GM23338 (cell line): ENCODE measurements at regions not wholly inside any gene's neighbourhood (a gene's known extent, or its start where the extent isn't known, plus 50 kb on each side); places are given as distances from the start of the nearest gene placed in this dataset.

Source experiments
- ATAC-seq: fragments of 200-7000 bp; cut with Tn5 transposase; 3 replicates; pipeline ENCODE4 v1.9.1; 2020
- DNase-seq: peaks from one replicate; pipeline ENCODE4 v3.0.0-alpha.2; 2015; ENCODE audit warnings: low spot score
- H2AFZ ChIP-seq: fragments of 200-600 bp; sonication (generic); 2 replicates; pipeline ENCODE4 v1.8.0; 2016; ENCODE audit warnings: antibody characterized with exemption, mild to moderate bottlenecking, moderate library complexity
- H3F3A ChIP-seq: fragments of 200-600 bp; sonication (generic); replicated peaks from 2 replicates; pipeline ENCODE4 v1.8.0; 2017; ENCODE audit warnings: antibody characterized with exemption, mixed run types, low read depth
- H3K27ac ChIP-seq: fragments of 200-600 bp; sonication (generic); 2 replicates; pipeline ENCODE4 v1.6.1; 2016; ENCODE audit warnings: low read depth
- H3K27me3 ChIP-seq: fragments of 200-600 bp; sonication (generic); 2 replicates; pipeline ENCODE4 v1.8.0; 2016; ENCODE audit warnings: mild to moderate bottlenecking, mixed run types, moderate library complexity; ENCODE audit not compliant: insufficient read depth
- H3K36me3 ChIP-seq: fragments of 200-600 bp; sonication (generic); 2 replicates; pipeline ENCODE4 v1.8.0; 2016; ENCODE audit warnings: mild to moderate bottlenecking; ENCODE audit not compliant: insufficient read depth
- H3K4me1 ChIP-seq: fragments of 200-600 bp; sonication (generic); 2 replicates; pipeline ENCODE4 v1.8.0; 2016; ENCODE audit warnings: mild to moderate bottlenecking, moderate library complexity; ENCODE audit not compliant: insufficient read depth
- H3K4me2 ChIP-seq: fragments of 200-600 bp; sonication (generic); 2 replicates; pipeline ENCODE4 v1.7.1; 2017; ENCODE audit warnings: mixed run types
- H3K4me3 ChIP-seq: fragments of 200-600 bp; sonication (generic); 2 replicates; pipeline ENCODE4 v1.6.1; 2016; ENCODE audit warnings: mixed run types
- H3K79me2 ChIP-seq: fragments of 200-600 bp; sonication (generic); replicated peaks from 2 replicates; pipeline ENCODE4 v1.8.0; 2017; ENCODE audit warnings: mild to moderate bottlenecking; ENCODE audit not compliant: insufficient read depth
- H3K9me2 ChIP-seq: fragments of 200-600 bp; sonication (generic); 2 replicates; pipeline ENCODE4 v1.8.0; 2017; ENCODE audit not compliant: insufficient read depth
- H4K20me1 ChIP-seq: fragments of 200-600 bp; sonication (generic); replicated peaks from 2 replicates; pipeline ENCODE4 v1.8.0; 2017; ENCODE audit warnings: mild to moderate bottlenecking; ENCODE audit not compliant: insufficient read depth
- H3K27ac Mint-ChIP-seq: 2 replicates; pipeline ENCODE4 v1.8.0; 2020; ENCODE audit warnings: inconsistent platforms, mild to moderate bottlenecking, moderate library complexity, mixed read lengths
- H3K27me3 Mint-ChIP-seq: 3 replicates; pipeline ENCODE4 v1.8.0; 2022; ENCODE audit warnings: low read depth, mild to moderate bottlenecking, moderate library complexity, mixed read lengths, inconsistent platforms; ENCODE audit not compliant: insufficient read depth, poor library complexity
- H3K36me3 Mint-ChIP-seq: 3 replicates; pipeline ENCODE4 v1.8.0; 2021; ENCODE audit warnings: low read depth, mild to moderate bottlenecking, inconsistent platforms, moderate library complexity, mixed read lengths
- H3K4me1 Mint-ChIP-seq: 3 replicates; pipeline ENCODE4 v1.8.0; 2020; ENCODE audit warnings: mild to moderate bottlenecking, inconsistent platforms, mixed read lengths
- H3K4me3 Mint-ChIP-seq: 3 replicates; pipeline ENCODE4 v1.8.0; 2021; ENCODE audit warnings: moderate library complexity, mild to moderate bottlenecking, inconsistent platforms, mixed read lengths
- H3K9me3 Mint-ChIP-seq: 3 replicates; pipeline ENCODE4 v1.8.0; 2020; ENCODE audit warnings: moderate library complexity, mild to moderate bottlenecking, inconsistent platforms, mixed read lengths
- CREB1 ChIP-seq: fragments of 250-450 bp; sonication (Bioruptor Pico); IDR thresholded peaks from 2 replicates; pipeline ENCODE4 v1.5.0; 2020; ENCODE audit warnings: low read depth, mild to moderate bottlenecking, moderate library complexity
- EZH2 ChIP-seq: fragments of 200-600 bp; sonication (generic); IDR thresholded peaks from one replicate; pipeline ENCODE4 v1.8.0; 2017; ENCODE audit warnings: antibody characterized with exemption, mild to moderate bottlenecking, low read depth; ENCODE audit not compliant: unreplicated experiment
- POLR2AphosphoS5 ChIP-seq: IDR thresholded peaks from 2 replicates; pipeline ENCODE4 v1.6.1; 2016; ENCODE audit warnings: antibody characterized with exemption, low read depth
- STAT1 ChIP-seq: IDR thresholded peaks from one replicate; pipeline ENCODE4 v1.6.1; 2016; ENCODE audit warnings: antibody characterized with exemption; ENCODE audit not compliant: unreplicated experiment
- ZNF114 ChIP-seq: fragments of 250-450 bp; sonication (Bioruptor Pico); IDR thresholded peaks from 2 replicates; pipeline ENCODE4 v1.5.0; 2020; ENCODE audit warnings: mild to moderate bottlenecking, moderate library complexity
- TF ChIP-seq, protein P1 (sequence below), 2 experiments: fragments of 200-600 bp in 1 of 2; sonication (generic) in 1 of 2; conservative IDR thresholded peaks; 2 replicates each; pipeline versions ENCODE4 v1.5.1 to v1.6.1; 2016 to 2017; ENCODE audit warnings: antibody characterized with exemption in 2 of 2, low read depth in 2 of 2, mild to moderate bottlenecking in 2 of 2, moderate library complexity in 1 of 2
- TF ChIP-seq, protein P2 (sequence below): IDR thresholded peaks from one replicate; pipeline ENCODE4 v1.6.1; 2018; ENCODE audit warnings: antibody characterized with exemption; ENCODE audit not compliant: unreplicated experiment
- TF ChIP-seq, protein P3 (sequence below): IDR thresholded peaks from 2 replicates; pipeline ENCODE4 v1.6.1; 2016; ENCODE audit warnings: antibody characterized with exemption

DNA sequence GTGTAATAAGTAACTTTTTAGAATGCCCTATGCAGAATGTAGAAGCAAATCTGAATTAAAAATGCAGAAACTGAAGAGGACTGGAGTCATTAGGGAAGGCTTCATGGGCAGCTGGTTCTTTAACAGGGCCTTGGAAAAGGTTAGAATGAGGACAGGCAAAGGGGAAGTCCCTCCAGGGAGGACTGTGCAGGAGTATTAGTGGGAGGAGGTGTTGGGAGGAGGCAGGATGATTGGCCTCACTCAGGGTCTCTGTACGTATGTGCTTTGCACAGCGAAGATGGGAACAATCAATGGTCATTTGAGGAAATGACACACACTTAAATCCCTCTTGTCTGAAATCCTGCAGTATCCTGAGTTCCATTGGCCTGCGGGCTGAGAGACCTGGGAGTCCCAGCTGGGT lies 119.7 kb downstream of the PTCSC3 start (continued):
- no peak for TF ChIP-seq CREB1 (CRISPR knock-in tag)
- TF ChIP-seq, protein P1, sequence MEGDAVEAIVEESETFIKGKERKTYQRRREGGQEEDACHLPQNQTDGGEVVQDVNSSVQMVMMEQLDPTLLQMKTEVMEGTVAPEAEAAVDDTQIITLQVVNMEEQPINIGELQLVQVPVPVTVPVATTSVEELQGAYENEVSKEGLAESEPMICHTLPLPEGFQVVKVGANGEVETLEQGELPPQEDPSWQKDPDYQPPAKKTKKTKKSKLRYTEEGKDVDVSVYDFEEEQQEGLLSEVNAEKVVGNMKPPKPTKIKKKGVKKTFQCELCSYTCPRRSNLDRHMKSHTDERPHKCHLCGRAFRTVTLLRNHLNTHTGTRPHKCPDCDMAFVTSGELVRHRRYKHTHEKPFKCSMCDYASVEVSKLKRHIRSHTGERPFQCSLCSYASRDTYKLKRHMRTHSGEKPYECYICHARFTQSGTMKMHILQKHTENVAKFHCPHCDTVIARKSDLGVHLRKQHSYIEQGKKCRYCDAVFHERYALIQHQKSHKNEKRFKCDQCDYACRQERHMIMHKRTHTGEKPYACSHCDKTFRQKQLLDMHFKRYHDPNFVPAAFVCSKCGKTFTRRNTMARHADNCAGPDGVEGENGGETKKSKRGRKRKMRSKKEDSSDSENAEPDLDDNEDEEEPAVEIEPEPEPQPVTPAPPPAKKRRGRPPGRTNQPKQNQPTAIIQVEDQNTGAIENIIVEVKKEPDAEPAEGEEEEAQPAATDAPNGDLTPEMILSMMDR (conservative IDR thresholded peaks at IDR 0.05; ENCODE audit: low read depth in 2 of 2), result no peak
- TF ChIP-seq, protein P2, sequence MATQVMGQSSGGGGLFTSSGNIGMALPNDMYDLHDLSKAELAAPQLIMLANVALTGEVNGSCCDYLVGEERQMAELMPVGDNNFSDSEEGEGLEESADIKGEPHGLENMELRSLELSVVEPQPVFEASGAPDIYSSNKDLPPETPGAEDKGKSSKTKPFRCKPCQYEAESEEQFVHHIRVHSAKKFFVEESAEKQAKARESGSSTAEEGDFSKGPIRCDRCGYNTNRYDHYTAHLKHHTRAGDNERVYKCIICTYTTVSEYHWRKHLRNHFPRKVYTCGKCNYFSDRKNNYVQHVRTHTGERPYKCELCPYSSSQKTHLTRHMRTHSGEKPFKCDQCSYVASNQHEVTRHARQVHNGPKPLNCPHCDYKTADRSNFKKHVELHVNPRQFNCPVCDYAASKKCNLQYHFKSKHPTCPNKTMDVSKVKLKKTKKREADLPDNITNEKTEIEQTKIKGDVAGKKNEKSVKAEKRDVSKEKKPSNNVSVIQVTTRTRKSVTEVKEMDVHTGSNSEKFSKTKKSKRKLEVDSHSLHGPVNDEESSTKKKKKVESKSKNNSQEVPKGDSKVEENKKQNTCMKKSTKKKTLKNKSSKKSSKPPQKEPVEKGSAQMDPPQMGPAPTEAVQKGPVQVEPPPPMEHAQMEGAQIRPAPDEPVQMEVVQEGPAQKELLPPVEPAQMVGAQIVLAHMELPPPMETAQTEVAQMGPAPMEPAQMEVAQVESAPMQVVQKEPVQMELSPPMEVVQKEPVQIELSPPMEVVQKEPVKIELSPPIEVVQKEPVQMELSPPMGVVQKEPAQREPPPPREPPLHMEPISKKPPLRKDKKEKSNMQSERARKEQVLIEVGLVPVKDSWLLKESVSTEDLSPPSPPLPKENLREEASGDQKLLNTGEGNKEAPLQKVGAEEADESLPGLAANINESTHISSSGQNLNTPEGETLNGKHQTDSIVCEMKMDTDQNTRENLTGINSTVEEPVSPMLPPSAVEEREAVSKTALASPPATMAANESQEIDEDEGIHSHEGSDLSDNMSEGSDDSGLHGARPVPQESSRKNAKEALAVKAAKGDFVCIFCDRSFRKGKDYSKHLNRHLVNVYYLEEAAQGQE, result no peak
- TF ChIP-seq STAT1, result no peak
- TF ChIP-seq EZH2, result no peak
- no peak for TF ChIP-seq ZNF114 (CRISPR knock-in tag)

DNA sequence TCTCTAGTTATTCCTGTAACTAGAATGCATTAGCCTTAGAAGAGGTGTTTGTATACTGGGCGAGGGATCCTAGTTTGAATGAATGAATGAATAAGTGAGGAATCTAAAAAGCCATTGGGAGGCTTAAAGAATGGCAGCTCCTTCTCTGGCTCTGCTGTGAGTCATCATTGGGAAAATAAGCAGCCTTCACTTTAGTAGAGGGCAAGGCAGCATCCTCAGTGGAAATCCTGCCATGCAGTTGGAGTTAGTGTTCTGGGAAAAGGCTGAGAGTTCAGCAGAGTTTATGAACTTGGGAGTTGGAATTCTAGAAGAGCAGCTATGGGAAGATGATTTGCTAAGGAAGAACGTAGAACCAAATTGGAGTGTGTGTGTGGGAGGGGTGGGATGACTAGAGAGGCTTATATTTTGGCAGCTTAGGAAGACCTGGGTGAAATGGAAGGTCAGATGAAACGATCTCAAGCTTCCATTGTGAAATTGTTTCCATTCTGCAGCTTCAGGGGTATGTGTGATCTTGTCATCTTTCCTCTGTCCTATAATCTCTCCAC lies 120.8 kb downstream of the PTCSC3 start:
- no peak overlapping the region for H3K4me3 ChIP-seq
- no peak overlapping the region for H3K27ac Mint-ChIP-seq
- H3K27me3 ChIP-seq, result no peaks in the 10 kb centered on the region
- no peaks in the 10 kb centered on the region for H4K20me1 ChIP-seq
- ATAC-seq (no peak), DNase-seq (no peak)
- H3K4me3 Mint-ChIP-seq, result no peak overlapping the region
- no peaks in the 10 kb centered on the region for H3K36me3 ChIP-seq
- no peaks in the 10 kb centered on the region for H3F3A ChIP-seq
- H3K27ac ChIP-seq, result no peak overlapping the region
- H3K9me3 Mint-ChIP-seq, result no peaks in the 10 kb centered on the region
- no peak for TF ChIP-seq CREB1 (CRISPR knock-in tag)
- no peak for TF ChIP-seq POLR2AphosphoS5
- TF ChIP-seq, protein P3, sequence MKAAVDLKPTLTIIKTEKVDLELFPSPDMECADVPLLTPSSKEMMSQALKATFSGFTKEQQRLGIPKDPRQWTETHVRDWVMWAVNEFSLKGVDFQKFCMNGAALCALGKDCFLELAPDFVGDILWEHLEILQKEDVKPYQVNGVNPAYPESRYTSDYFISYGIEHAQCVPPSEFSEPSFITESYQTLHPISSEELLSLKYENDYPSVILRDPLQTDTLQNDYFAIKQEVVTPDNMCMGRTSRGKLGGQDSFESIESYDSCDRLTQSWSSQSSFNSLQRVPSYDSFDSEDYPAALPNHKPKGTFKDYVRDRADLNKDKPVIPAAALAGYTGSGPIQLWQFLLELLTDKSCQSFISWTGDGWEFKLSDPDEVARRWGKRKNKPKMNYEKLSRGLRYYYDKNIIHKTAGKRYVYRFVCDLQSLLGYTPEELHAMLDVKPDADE, result no peak
- H3K36me3 Mint-ChIP-seq, result no peaks in the 10 kb centered on the region
- H3K4me1 ChIP-seq, result no peaks in the 10 kb centered on the region
- peaks cover 5% of the 10 kb centered on the region; the same call in 2 of the 3 replicates for H3K4me1 Mint-ChIP-seq
- H2AFZ ChIP-seq, result no peak overlapping the region
- no peaks in the 10 kb centered on the region for H3K9me2 ChIP-seq
- no peaks in the 10 kb centered on the region for H3K79me2 ChIP-seq
- H3K4me2 ChIP-seq, result no peak overlapping the region
- no peaks in the 10 kb centered on the region for H3K27me3 Mint-ChIP-seq
